CD4-positive, alpha-beta T cell treated with Interleukin-15 for 1 hour (primary cell): ENCODE measurements at regions not wholly inside any gene's neighbourhood (a gene's known extent, or its start where the extent isn't known, plus 50 kb on each side); places are given as distances from the start of the nearest gene placed in this dataset.
"Not testable (repeated sequence)": the region's sequence is repeated elsewhere in the genome, so short reads cannot be mapped to it uniquely, and the experiment has no call there.

Experiments
- DNase-seq: peaks from one replicate; pipeline ENCODE4 v3.0.0-alpha.2; 2020

DNA sequence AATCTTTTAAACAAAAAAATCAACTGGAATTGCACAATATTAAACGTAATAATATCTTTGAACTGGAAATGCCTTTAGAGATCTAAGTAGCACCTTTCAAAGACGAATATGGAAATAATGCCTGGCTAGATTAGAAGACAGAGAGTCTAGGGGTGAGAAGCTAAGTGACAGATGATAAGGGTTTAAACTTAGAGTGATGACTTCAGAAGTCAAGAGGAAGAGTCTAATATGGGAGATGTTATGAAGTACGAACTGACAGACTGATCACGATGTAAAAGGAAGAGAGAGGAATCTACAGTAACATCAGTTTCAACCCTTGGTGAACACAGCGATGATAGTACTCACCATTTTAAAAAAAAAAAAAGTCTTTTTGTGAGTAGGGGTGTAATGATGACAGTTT is 57.9 kb downstream of the HINT1 start:
- DNase-seq: no peak

DNA sequence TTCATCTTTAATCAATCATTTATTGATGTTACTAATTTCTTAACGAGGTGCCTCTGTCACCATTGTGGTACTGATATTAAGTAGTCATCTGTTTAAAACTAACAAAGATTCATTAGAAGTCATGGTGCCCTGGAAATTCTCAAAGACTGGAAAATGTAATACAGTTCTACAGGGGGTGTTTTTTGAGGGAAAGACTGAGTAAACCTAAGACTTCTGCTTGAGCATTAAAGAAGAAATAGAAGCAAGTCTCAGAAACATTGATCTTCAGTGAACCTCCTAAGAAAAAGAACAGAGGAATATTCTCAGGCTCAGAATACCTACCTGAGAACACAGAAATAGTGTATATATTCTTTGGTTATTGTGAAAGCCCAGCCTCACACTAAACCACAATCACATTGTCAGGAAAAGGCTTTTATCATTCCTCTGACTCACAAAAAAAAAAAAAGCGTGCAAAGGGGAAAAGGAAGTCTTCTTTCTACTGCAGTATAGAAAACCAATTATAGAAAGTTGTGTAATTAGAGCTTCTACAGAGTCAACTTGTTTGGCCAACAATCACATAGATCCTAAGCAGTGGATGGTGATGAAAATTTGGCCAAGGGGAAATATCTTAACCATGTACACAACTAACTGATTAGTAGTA is 60.8 kb downstream of the HINT1 start:
- no peak for DNase-seq

DNA sequence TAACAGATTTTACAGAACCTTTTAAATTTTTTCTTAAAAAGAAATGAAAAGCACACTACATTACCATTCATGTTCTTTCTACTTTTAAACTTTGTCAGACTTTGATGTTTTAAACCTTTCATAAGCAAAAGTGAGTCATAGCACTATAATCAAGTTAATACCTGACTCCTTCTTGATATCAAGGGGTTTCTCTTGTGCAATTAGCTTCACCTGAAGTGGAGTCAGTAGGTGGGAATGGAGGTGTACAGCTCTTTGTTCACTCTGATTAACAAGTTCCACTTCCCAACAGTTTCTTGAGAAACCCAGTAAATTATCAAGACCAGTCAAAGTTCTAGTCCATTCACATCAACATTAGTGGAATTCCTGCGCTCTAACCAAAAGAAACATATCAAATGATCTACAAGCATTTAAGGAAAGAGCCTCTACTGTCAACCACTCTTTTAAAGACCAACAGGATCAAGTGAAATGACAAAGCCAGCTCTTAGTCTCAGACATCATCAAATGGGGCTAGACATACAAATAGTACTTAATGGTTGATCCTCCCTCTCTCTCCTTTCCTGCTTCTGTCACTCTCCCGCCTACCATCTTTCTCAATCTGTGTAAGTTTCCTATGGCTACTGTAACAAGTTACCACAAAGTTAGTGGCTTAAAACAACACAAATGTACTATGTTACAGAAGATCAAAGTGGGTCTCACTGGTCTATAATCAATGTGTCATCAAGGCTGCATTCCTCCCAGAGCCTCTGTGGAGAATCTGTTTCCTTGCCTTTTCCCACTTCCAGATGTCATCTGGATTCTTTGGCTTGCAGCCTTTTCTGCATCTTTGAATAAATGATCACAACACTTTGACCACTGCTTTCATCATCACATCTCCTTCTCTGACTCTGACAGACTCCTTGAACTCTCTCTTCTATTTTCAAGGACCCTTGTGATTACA is 68.0 kb downstream of the HINT1 start:
- no peak for DNase-seq

DNA sequence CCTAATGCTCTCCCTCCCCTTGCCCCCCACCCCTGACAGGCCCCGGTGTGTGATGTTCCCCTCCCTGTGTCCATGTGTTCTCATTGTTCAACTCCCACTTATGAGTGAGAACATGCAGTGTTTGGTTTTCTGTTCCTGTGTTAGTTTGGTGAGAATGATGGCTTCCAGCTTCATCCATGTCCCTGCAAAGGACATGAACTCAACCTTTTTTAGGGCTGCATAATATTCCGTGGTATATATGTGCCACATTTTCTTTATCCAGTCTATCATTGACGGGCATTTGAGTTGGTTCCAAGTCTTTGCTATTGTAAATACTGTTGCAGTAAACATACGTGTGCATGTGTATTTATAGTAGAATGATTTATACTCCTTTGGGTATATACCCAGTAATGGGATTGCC is 69.5 kb downstream of the HINT1 start:
- not testable (repeated sequence) for DNase-seq

DNA sequence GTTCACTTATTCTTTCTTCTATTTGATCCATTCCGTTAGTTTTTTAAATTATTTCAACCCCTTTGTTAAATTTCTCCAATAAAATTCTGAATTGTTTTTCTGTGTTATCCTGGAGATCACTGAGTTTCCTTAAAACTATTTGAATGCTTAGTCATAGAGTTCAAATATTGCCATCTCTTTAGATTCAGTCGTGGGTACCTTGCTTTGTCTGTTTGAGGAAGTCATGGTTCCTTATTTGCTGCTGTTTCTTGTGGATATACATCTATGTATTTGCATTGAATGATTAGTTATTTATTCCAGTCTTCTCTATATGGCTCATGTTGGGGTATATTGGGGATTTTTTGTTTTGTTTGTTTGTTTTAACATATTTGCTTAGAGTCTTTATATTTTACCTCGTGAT is 80.6 kb downstream of the HINT1 start:
- DNase-seq: no peak

DNA sequence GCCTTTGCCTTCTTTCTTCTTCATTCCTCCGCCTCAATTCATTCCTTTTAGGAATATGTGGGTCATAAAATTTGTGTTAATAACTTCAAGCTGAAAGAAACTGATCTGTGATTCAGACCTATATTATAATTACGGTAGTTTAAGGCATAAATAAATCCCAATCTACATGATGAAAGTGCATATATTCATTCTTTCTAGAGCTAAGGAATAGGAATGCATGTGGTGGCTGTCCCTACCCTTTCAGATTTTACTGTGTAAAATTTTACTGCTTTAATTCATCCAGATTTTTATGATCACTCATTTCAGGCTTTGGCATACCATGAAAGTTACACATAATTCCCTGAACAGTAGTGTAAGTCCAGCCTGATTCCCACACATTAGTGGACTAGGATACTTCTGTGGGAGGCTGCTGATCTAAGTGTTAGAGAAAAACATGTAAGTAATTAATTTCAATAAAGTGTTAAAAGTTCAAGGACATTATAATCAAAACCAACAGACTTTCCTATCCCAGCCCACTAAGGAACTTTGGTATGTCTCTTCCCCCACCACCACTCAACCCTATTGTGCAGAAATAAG is 83.1 kb downstream of the HINT1 start:
- no peak for DNase-seq

DNA sequence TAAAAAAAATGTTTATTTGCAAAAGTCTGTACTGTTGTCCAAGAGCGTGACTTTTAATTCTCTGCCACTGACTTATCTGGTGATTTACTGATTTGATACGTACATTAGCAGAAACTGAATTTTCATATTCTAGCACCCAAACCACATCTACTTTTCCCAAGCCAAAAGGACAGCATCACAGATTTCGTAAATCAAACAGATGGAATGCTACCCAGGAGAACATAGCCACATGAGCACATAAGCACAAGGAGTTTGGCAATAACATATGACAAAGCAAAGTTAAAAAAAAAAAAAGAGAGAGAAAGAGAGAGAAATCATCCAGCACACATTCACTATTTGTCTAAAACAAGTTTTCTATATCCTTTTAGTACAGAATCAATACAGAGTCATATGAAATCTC is 83.7 kb downstream of the HINT1 start:
- no peak for DNase-seq

DNA sequence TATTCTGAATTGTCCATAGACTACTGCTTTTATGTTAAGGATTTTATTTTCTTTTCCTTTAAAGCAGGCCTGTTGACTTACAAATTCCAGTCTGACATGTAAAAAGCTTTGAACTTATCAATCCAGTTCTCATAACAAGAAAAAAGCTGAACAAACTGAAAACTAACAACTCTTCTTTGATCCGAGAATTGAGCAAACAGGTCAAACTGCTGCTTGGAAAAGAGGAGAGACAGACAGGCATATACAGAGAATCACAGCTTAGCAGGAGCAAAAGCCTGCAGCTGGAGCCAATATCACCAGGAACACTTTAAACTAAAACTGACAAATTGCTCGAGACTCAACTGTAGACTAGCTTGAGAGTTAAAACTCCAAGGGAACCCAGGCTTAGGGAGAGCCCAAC is 85.8 kb downstream of the HINT1 start:
- DNase-seq: no peak

DNA sequence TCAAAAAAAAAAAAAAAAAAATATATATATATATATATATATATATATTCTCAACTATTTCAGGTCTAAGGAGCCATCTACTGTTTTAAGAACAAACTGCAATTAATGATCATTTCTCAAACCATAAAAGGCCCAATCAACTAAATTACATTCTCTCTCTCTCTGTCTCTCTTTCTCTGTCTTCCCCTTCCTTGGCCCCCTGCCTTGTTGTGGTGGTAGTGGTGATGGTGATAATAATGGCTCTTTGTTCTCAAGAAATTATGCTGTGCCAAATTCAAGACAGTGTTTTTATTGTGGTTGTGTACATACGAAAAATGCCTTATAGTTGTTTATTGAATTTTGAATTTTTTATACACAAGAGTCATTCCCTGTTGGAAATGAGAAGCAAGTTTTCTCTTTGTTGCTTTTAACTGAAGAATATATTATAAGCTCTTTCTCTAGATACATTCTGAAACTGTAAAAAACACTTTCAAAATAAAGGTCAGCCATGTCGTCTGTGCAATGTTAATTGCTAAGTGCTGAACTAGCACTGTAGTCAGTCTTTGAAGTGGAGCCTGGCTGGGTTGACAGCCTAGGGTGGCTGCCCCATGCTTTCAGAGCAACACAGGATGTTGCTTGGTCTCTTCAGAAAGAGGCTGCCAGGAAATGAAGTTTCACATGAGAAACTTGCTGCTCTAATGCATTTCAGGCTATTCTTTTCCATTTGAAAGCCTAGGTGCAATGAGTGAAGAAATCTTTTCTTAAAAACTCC is 96.0 kb downstream of the HINT1 start:
- peak; percentile 46 for DNase-seq

DNA sequence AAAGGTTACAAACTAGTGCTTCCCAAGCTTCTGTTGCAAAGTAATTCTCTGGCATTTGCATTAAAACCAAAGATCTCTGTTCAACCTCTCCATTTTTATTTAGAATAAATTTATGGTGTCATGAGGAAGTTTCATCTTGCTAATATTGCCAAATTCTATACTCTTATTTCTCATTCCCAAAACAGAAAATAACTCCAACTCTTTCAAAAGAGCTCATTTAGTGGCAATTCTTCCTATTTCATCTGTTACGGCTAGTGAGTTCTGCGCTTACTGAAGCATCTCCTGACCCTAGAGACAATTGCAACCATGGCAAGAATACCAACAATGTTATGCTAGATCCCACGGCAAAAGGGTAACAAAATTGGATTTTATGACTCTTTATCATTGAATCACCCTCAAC is 97.0 kb downstream of the HINT1 start:
- no peak for DNase-seq

DNA sequence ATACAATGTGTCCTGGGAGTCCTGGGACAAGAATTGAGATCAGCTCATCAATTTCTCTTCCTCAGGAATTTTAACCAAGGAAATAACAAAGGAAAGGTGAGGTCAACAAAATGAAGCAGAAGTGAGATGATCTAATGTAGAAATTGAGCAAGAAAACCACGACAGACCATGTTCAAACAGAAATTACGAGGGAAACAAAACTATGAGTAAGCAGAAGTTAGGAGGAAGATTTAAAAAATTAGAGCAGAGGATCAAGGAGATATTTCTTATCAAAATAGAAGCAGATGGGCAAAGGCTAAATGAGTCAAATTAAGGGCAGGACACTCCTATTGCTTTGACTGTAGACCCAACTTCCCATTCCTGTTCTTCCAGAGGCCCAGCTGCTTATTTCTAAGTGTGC is 97.4 kb downstream of the HINT1 start:
- DNase-seq: no peak

DNA sequence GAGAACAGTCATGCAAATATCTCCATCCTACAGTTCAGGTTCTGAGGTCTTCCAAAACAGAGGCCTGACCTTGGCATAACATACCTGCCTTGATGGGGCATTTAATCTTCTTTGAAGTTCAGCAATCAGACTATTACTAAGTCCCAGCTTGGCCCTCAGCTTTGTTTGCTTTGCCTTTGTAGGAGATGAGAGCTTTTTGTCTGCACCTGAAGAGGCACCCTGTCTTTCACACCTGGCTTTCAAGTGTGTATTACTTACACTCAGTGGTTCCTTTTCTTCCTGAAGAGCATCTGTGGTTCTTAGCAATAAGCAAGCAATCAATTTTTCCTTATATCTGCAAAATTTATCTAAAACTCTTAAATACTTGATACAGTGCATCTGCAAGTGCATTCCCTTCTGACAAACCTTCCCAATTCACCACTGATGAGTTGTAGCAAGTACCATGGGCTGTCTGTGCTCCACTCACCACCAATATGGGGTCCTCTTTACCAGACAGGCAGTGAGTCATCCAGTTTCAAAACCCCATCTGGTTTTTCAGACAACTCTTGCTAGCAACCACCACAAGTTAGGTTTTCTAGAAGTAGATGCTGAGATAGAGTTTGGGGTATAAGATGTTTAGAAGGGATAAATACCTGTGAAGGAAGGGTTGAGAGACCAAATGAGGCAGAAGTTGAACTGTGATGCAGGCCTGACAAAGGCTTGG is 100.2 kb downstream of the HINT1 start:
- DNase-seq: no peak

DNA sequence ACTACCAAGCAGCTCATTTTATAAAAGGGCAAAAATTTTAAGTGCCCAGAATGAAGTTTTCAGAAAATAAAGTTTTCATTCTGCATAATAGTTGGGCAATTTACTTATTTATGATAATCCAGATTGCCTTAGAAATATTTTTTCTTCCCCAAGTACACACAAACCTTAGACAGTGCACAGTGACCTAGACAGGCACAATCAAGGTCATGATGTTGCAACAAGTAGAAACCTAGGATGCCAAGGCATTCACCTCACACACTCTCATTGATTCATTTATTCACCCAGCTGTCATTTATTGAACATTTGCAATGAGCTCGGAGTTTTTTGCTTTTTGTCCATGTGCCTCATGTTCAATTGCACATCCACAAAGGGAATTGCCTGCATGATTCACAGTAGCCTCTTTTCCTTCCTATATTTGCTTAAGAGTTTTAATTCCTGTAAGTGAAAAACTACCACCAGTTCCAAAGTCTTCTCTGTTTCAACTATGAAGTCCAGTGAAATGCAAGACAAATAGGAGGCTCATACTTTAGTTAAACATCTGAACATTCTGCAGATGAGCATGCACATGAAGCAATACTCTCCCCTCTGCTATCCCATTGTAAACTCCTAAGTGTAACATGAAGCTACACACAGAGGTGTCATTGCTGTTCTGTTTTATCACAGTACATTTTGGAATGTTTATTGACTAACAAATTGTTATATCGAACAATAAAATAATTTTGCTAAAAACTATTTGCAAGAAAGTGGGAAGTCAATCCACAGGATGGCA is 122.9 kb downstream of the HINT1 start:
- DNase-seq: no peak

DNA sequence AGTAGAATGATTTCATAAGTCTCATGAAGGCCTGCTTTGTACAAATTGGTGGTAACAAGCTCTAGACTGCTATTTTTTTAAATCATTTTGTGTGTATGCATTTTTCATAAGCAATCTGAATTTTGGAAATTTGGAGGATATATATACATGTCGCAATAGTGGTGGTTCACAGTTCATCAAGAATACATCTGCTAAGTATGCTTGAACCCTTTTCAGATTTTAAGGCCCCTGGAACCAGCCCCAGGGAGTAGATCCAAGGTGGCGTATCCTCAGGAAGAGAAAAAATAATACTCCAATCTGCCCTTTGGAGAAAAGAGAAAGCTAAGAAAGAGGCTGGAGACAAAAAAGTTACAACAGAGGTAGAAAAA is 141.6 kb downstream of the HINT1 start:
- DNase-seq: no peak

DNA sequence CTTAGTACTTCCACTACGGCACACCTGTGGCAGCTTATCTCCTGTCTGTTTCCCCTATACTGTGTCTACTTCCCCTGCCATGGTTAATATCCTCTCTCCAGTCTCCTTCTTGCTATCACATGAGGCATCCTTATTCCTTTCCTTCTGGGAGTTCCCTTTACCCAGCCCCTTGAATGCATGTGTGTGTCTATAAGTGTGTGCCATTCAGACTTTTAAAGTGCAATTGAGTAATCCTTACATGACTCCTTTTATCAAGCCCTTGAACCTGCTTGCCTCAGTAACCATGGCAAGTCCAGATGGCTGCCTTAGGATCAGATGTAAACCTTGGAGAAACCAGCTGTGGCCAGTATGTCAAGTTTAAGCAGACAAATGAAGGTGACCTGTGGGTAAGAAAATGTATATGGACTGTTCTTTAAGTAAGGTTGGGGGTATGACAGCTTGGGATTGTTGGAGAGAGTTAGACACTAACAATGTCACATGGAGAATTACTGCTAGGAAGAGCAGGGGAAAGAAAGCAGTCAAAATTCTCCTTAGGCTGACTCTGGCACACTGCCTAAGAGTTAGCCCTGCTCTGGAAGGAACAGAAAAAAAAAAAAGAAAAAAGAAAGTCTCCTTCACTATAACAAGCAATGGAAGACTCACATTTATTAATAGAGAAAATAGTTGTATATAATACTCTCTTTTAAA is 142.1 kb downstream of the HINT1 start:
- no peak for DNase-seq

DNA sequence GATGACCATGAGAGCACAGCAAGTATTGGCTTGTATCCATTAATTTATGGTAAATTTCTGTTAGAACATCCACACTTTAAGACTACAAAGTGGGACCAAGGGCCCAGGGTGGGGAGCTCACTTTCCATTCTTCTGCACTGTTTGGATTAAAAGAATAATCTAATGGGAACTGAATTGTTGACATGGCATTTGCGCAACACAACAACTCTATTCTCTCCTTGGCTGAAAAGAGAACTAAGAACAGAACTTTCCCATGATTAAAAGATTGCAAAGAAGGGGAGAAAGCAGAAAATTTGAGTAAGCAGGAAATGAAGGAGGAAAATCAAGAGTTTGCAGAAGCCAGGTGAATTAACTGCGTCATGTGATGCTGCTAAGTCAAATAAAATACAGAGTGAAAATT is 143.4 kb downstream of the HINT1 start:
- no peak for DNase-seq

DNA sequence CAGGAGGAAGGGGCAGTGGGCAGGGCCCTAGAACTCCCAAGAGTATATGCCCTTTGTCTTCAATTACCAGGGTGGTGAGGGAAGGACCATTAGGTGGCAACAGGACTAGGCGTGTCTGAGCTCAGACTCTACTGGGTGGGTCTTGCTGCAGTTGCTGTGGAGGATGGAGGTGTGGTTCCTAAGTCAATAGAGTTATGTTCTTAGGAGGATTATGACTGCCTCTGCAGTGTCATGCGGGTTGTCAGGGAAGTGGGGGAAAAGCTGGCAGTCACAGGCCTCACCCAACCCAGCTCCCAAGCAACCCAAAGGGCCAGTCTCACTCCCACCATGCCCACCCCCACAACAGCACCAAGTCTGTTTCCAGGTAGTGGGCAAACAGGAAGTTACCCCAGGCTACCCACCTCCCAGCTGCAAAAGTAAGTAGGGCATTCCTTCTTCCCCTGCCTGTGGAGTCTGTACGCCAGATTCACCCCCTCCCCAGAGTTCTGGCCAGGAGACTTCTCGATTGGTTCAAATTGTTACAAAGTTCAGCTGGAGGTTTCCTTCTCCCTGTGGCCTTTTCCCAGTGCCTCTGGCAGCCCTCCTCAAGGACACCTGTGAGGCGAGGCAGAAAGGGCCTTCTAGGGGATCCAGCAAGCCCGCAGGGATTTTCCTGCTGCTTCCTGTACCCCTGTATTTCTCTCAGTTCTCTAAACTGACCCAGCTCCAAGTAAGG is 145.3 kb downstream of the HINT1 start:
- no peak for DNase-seq

DNA sequence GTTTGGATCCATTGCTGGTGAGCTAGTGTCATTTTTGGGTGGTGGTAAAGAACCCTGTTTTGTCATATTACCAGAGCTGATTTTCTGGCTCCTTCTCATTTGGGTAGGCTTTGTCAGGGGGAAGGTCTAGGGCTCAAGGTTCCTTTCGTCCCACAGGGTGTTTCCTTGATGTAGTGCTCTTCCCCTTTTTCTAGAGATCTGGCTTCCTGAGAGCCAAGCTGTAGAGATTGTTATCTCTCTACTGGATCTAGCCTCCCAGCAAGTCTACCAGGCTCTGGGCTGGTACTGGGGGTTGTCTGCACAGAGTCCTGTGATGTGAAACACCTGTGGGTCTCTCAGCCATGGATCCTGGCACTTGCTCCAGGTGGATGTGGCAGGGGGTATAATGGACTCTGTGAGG is 145.9 kb downstream of the HINT1 start:
- no peak for DNase-seq

DNA sequence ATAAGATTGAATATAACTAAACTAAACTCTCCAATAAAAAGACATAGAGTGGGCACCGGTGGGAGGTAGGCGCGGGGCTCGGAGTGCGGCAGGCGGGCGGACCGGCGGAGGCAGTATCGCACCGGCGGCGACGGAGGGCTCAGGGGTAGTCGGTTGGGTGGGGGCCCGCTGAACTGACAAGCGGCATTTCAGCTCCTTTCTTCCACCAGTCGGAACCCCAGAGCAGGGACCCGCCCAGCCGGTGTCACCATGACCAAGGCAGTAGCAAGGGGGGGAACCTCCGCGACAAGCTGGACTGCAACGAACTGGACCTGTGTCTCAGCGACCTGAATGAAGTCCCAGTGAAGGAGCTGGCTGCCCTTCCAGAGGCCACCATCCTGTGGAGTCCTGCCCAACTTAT is 156.7 kb downstream of the HINT1 start:
- no peak for DNase-seq

DNA sequence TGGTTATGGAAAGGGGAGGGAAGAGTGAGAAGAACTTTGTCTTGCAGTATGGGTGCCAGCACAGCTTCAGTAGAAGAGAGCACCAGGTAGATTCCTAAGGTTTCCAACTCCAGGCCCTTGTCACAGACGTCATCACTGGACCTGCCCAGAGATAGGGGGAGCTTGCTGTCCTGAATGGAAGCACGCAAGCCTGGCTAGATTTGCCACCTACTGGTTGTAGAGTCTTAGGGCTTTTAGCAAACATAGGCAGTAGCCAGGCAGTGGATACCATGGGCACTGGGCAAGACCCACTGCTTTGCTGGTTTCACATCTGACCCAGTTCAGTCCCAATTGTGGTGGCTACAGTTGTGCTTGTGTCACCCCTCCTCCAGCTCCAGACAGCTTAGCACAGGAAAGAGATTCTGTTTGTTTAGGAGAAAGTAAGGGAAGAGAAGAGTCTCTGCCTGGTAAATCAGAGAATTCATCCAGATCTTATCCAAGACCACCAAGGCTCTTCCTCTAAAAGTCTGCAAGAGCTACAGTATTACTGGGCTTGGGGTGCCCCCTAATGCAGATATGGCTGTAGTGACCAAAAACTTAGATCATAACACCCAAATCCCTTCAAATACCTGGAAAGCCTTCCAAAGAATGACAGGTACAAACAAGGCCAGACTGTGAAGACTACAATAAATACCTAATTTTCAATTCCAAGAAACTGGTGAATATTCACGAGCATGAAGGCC is 158.9 kb downstream of the HINT1 start:
- DNase-seq: no peak
